Heart left ventricle (tissue), 16 donors: ENCODE measurements at regions not wholly inside any gene's neighbourhood (a gene's known extent, or its start where the extent isn't known, plus 50 kb on each side); places are given as distances from the start of the nearest gene placed in this dataset.

ENCODE experiments used
- ATAC-seq, 4 donors: fragments of 200-7000 bp; cut with Tn5 transposase; one replicate each; pipeline ENCODE4 v1.9.1; 2020 to 2022; ENCODE audit warnings: moderate library complexity in 4 of 4, mild to moderate bottlenecking in 3 of 4, moderate number of reproducible peaks in 1 of 4
- DNase-seq, 5 donors: peaks; one replicate each; pipeline ENCODE4 v3.0.0-alpha.2; 2020
- H3K27ac ChIP-seq, 12 donors: fragments of 200-600 bp; sonication (generic) in 4 of 12; one replicate each; pipeline versions ENCODE4 v1.5.0 to v1.8.0; 2016 to 2022; ENCODE audit warnings: mild to moderate bottlenecking in 2 of 12
- H3K27me3 ChIP-seq, 9 donors: fragments of 200-600 bp; sonication (generic) in 2 of 9; one replicate each; pipeline versions ENCODE4 v1.5.1 to v1.8.0; 2016 to 2022; ENCODE audit warnings: mild to moderate bottlenecking in 3 of 9
- H3K36me3 ChIP-seq, 9 donors: fragments of 200-600 bp; sonication (generic) in 2 of 9; one replicate each; pipeline versions ENCODE4 v1.5.0 to v1.8.0; 2018 to 2022; ENCODE audit warnings: mild to moderate bottlenecking in 2 of 9
- H3K4me1 ChIP-seq, 12 donors: fragments of 200-600 bp; sonication (generic) in 4 of 12; one replicate each; pipeline versions ENCODE4 v1.5.0 to v1.8.0; 2016 to 2022; ENCODE audit warnings: mild to moderate bottlenecking in 3 of 12
- H3K4me3 ChIP-seq, 12 donors: fragments of 200-600 bp; sonication (generic) in 4 of 12; one replicate each; pipeline versions ENCODE4 v1.5.0 to v1.8.0; 2017 to 2022; ENCODE audit warnings: mild to moderate bottlenecking in 9 of 12, moderate library complexity in 4 of 12
- H3K9me3 ChIP-seq, 12 donors: fragments of 200-600 bp; sonication (generic) in 4 of 12; one replicate each; pipeline versions ENCODE4 v1.5.0 to v1.8.0; 2016 to 2022; ENCODE audit warnings: mild to moderate bottlenecking in 1 of 12
- POLR2A ChIP-seq, 2 donors: fragments of 450-650 bp; IDR thresholded peaks; one replicate each; pipeline ENCODE4 v1.6.1; 2017; ENCODE audit warnings: antibody characterized with exemption in 2 of 2, mild to moderate bottlenecking in 2 of 2, moderate library complexity in 2 of 2
- WGBS, 4 donors: extraction: QIAGEN DNeasy Blood & Tissue Kit in 2 of 4; methylation state at CpG; one replicate each; pipeline versions ENCODE4 v1.1.5 to v1.1.7; 2013 to 2018; 5-methylcytosine and 5-hydroxymethylcytosine counted together
- intact Hi-C, 10 donors: fragments of 100-400 bp; cut with DNase I; formaldehyde crosslinking; loops; one replicate each; pipeline versions ENCODE4 v1.11.1 to v1.14.2; 2022
- TF ChIP-seq, protein P1 (sequence below), 12 donors: fragments of 200-600 bp; sonication (generic) in 4 of 12; IDR thresholded peaks; one replicate each; pipeline versions ENCODE4 v1.5.0 to v1.8.0; 2018 to 2022; ENCODE audit warnings: antibody characterized with exemption in 12 of 12, mild to moderate bottlenecking in 5 of 12
- donor health status: ischemic (EF 13 %, LVEDD 7.1; RV severe dilation, severe dysfunction).
- donor health status: healthy with polysubstance abuse.
- donor health status: DM: no; HTN: yes; CAD: no.
- donor health status: DM: no; HTN: no; CAD: no.
- donor health status: ischemic (EF 25% LVEDD 6.9; RV normal size, moderate dysfunction).
- donor health status: ischemic (EF 25% LVEDD 5.7; RV mildly dilated, moderate dysfunction).
- donor health status: healthy.
- donor health status: DM: yes; HTN: yes; CAD: no.
- donor health status: ischemic (EF 35%, LVEDD 5.7; RV mildly dilated, moderate dysfunction).
- donor health status: nonischemic (EF 11% LVEDD 7.7; RV severe dilation, severe dysfunction).
- donor health status: DM: yes; HTN: yes; CAD: no.
- donor health status: PGD.
- donor health status: ischemic (EF 29% LVEDD 5.4; RV normal size, mild dysfunction).
- donor health status: nonischemic (EF 23%, LVEDD 6.1; RV moderate dilation, normal function).

DNA sequence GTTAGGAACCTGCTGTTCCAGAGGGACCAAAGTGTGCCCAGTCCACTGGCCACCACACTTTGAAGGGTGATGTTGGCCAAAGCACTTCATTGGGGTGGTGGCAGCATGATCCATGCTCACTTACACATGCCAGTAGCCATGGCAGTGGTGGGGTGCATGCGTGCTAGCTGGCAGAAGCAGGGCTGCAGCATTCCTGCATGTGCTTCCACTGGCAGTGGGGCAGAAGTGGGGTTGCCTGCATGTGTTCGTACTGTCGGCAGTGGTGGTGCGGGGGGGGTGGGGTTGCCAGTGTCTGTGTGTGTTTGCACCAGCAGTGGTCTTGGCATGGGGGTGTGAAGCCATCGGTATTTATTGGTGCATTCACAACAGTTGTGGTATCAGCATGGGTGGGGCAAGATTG lies 260.3 kb upstream of the ANKH start:
- TF ChIP-seq POLR2A (IDR thresholded peaks at IDR 0.05), result no peak
- TF ChIP-seq, protein P1, sequence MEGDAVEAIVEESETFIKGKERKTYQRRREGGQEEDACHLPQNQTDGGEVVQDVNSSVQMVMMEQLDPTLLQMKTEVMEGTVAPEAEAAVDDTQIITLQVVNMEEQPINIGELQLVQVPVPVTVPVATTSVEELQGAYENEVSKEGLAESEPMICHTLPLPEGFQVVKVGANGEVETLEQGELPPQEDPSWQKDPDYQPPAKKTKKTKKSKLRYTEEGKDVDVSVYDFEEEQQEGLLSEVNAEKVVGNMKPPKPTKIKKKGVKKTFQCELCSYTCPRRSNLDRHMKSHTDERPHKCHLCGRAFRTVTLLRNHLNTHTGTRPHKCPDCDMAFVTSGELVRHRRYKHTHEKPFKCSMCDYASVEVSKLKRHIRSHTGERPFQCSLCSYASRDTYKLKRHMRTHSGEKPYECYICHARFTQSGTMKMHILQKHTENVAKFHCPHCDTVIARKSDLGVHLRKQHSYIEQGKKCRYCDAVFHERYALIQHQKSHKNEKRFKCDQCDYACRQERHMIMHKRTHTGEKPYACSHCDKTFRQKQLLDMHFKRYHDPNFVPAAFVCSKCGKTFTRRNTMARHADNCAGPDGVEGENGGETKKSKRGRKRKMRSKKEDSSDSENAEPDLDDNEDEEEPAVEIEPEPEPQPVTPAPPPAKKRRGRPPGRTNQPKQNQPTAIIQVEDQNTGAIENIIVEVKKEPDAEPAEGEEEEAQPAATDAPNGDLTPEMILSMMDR (IDR thresholded peaks at IDR 0.05), result no peak
- Histone ChIP-seq H3K27me3 (no peaks in the 10 kb centered on the region), H3K4me3 (no peak overlapping the region), H3K27ac (no peak overlapping the region), H3K9me3 (peaks cover 0 to 19% (median 0%) of the 10 kb centered on the region in 12 donors), H3K4me1 (peaks cover 0 to 12% (median 0%) of the 10 kb centered on the region in 12 donors), H3K36me3 (no peaks in the 10 kb centered on the region)
- intact Hi-C loops, result no loop called here
- no peak for DNase-seq
- WGBS, 4 donors, result 80 to 98% (median 95%) methylated on average over 1 to 5 of the region's 5 CpGs
- ATAC-seq, result no peak

DNA sequence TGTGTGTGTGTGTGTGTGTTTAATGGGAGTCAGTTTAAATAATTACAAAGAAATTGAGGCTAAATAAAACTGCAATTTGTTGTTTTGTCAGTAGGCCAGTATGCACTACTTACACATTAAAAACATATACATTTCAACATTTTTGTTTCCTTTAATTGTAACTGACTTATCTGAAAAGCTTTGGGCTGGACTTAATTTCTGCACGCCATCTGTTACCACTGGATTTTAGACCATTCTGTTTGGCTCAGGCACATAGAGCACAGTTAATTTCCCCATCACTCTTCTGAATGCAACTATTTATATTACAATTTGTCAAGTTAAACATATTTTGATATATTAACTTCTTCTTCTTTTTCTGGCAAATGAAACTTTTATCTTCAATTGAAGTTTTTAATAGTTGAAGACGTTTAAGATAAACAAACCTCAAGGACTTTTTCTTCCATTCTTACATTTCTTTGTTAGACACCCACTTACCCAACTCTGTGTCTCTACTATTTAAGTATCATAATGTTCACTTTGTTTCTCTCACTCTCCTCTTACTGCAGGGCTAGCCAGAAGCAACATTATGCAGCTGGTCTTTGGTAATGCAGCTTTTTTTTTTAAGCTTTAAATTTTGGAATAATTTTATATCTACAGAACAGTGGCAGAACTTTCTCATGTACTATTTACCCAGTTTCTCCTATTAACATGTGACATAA lies 253.4 kb upstream of the ANKH start:
- ATAC-seq, result no peak
- Histone ChIP-seq H3K27me3 (no peaks in the 10 kb centered on the region), H3K27ac (no peak overlapping the region), H3K36me3 (no peaks in the 10 kb centered on the region), H3K4me1 (no peaks in the 10 kb centered on the region), H3K4me3 (no peak overlapping the region), H3K9me3 (peaks cover 0 to 11% (median 0%) of the 10 kb centered on the region in 12 donors)
- intact Hi-C loops, result no loop called here
- no peak for TF ChIP-seq POLR2A (IDR thresholded peaks at IDR 0.05)
- TF ChIP-seq, protein P1 (IDR thresholded peaks at IDR 0.05), result no peak
- 63 to 75% (median 68%) methylated on average over 2 of the region's 2 CpGs for WGBS, 4 donors
- DNase-seq, result no peak

GRCh38 chr5:15124461-15124860 lies 252.9 kb upstream of the ANKH start:
- Histone ChIP-seq H3K4me1 (no peaks in the 10 kb centered on the region), H3K4me3 (no peak overlapping the region), H3K36me3 (no peaks in the 10 kb centered on the region), H3K27me3 (no peaks in the 10 kb centered on the region), H3K9me3 (peaks cover 0 to 6% (median 0%) of the 10 kb centered on the region in 12 donors), H3K27ac (no peak overlapping the region)
- WGBS, 4 donors, result 82 to 88% (median 86%) methylated on average over 3 of the region's 3 CpGs
- intact Hi-C loops, result no loop called here
- DNase-seq (no peak), ATAC-seq (no peak)
- TF ChIP-seq, protein P1 (IDR thresholded peaks at IDR 0.05), result no peak
- no peak for TF ChIP-seq POLR2A (IDR thresholded peaks at IDR 0.05)

DNA sequence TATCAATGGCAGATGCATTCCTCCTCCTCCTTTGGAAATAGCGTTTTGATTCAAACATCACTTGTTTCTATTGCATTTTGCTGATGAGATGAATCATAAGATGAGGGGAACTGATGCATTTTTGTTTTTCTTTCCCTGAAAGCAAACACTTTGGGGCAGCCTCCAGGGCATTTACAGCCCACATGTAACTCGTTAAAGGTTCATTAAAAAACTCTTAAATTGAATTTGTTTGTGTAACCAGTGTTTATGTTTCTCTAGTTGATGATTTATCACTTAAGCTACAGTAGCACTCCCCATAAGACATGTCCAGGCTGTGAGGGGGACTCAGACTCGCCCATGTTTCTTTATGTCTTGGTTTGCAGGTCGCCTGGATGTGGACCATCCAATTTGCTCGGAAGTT lies 246.1 kb upstream of the ANKH start:
- DNase-seq (no peak), ATAC-seq (no peak)
- H3K9me3 ChIP-seq, result no peaks in the 10 kb centered on the region
- H3K27ac ChIP-seq, result no peak overlapping the region
- intact Hi-C loops, result no loop called here
- H3K36me3 ChIP-seq, result no peaks in the 10 kb centered on the region
- TF ChIP-seq, protein P1 (IDR thresholded peaks at IDR 0.05), result no peak
- TF ChIP-seq POLR2A (IDR thresholded peaks at IDR 0.05), result no peak
- no peaks in the 10 kb centered on the region for H3K4me1 ChIP-seq
- no peaks in the 10 kb centered on the region for H3K27me3 ChIP-seq
- no peak overlapping the region for H3K4me3 ChIP-seq
- WGBS, 4 donors, result 61 to 72% (median 67%) methylated on average over 5 of the region's 5 CpGs
